CD8-positive, alpha-beta memory T cell (primary cell): ENCODE measurements at regions not wholly inside any gene's neighbourhood (a gene's known extent, or its start where the extent isn't known, plus 50 kb on each side); places are given as distances from the start of the nearest gene placed in this dataset.

Experiments
- CTCF ChIA-PET: fragments of 350-600 bp; sonication (Branson Sonifier 250); formaldehyde crosslinking; loops from one replicate; lab custom pipeline; 2021; ENCODE audit warnings: antibody characterized with exemption; lab: Charles Lee
- POLR2A ChIA-PET: fragments of 350-600 bp; sonication (Branson Sonifier 250); formaldehyde crosslinking; loops from one replicate; lab custom pipeline; 2021; ENCODE audit warnings: antibody characterized with exemption; lab: Charles Lee
- DNase-seq, 5 donors: peaks; one replicate each; pipeline versions ENCODE4 v3.0.0 to v3.0.0-alpha.2; 2020 to 2022; ENCODE audit warnings: mixed read lengths in 1 of 5
- H3K27ac ChIP-seq: one replicate; pipeline ENCODE4 v1.7.0; 2013; ENCODE audit warnings: low read depth, mild to moderate bottlenecking, low read length, moderate library complexity
- H3K27me3 ChIP-seq: 2 replicates; pipeline ENCODE4 v1.7.0; 2013; ENCODE audit warnings: low read length, mild to moderate bottlenecking; ENCODE audit not compliant: insufficient read depth, poor library complexity, severe bottlenecking
- H3K36me3 ChIP-seq: 2 replicates; pipeline ENCODE4 v1.7.0; 2013; ENCODE audit warnings: mild to moderate bottlenecking, low read length, moderate library complexity; ENCODE audit not compliant: insufficient read depth
- H3K4me1 ChIP-seq: 2 replicates; pipeline ENCODE4 v1.7.0; 2013; ENCODE audit warnings: mild to moderate bottlenecking, low read length, moderate library complexity; ENCODE audit not compliant: insufficient read depth
- H3K4me3 ChIP-seq: 2 replicates; pipeline ENCODE4 v1.7.0; 2013; ENCODE audit warnings: mild to moderate bottlenecking, low read length
- H3K9me3 ChIP-seq: 2 replicates; pipeline ENCODE4 v1.7.0; 2013; ENCODE audit warnings: mild to moderate bottlenecking, low read length
- H3K27ac Mint-ChIP-seq, 8 donors: one replicate each; pipeline ENCODE4 v1.8.0; 2020 to 2021; ENCODE audit warnings: mixed read lengths in 8 of 8, mild to moderate bottlenecking in 6 of 8, inconsistent platforms in 3 of 8, moderate library complexity in 3 of 8
- H3K27me3 Mint-ChIP-seq, 2 donors: one replicate each; pipeline ENCODE4 v1.8.0; 2020 to 2021; ENCODE audit warnings: mixed read lengths in 2 of 2, mild to moderate bottlenecking in 1 of 2, moderate library complexity in 1 of 2
- H3K36me3 Mint-ChIP-seq, 3 donors: one replicate each; pipeline ENCODE4 v1.8.0; 2020 to 2021; ENCODE audit warnings: mixed read lengths in 3 of 3, inconsistent platforms in 1 of 3, mild to moderate bottlenecking in 1 of 3
- H3K4me1 Mint-ChIP-seq, 3 donors: one replicate each; pipeline ENCODE4 v1.8.0; 2020 to 2021; ENCODE audit warnings: mixed read lengths in 3 of 3, inconsistent platforms in 1 of 3, mild to moderate bottlenecking in 1 of 3
- H3K4me3 Mint-ChIP-seq, 7 donors: one replicate each; pipeline ENCODE4 v1.8.0; 2020 to 2021; ENCODE audit warnings: mixed read lengths in 7 of 7, mild to moderate bottlenecking in 6 of 7, moderate library complexity in 4 of 7, inconsistent platforms in 2 of 7
- H3K9me3 Mint-ChIP-seq, 5 donors: one replicate each; pipeline ENCODE4 v1.8.0; 2020 to 2022; ENCODE audit warnings: mixed read lengths in 5 of 5, mild to moderate bottlenecking in 3 of 5, moderate library complexity in 2 of 5, inconsistent platforms in 1 of 5

GRCh38 chr13:70967564-70967963, 859.3 kb upstream of the KLHL1 start:
- Histone ChIP-seq H3K9me3 (no peaks in the 10 kb centered on the region), H3K4me1 (no peaks in the 10 kb centered on the region), H3K27ac (no peak overlapping the region), H3K4me3 (no peak overlapping the region), H3K36me3 (no peaks in the 10 kb centered on the region), H3K27me3 (no peaks in the 10 kb centered on the region)
- CTCF ChIA-PET, result no interaction called here
- POLR2A ChIA-PET, result no interaction called here
- no peaks in the 10 kb centered on the region for H3K4me1 Mint-ChIP-seq
- no peaks in the 10 kb centered on the region for H3K27me3 Mint-ChIP-seq
- H3K36me3 Mint-ChIP-seq, result no peaks in the 10 kb centered on the region
- H3K27ac Mint-ChIP-seq, result no peak overlapping the region
- H3K9me3 Mint-ChIP-seq, result peaks cover 0 to 8% (median 0%) of the 10 kb centered on the region in 5 donors
- no peak for DNase-seq
- no peak overlapping the region for H3K4me3 Mint-ChIP-seq

- H3K4me3 ChIP-seq, result no peak overlapping the region
- Mint-ChIP-seq H3K27me3 (no peaks in the 10 kb centered on the region), H3K9me3 (peaks cover 0 to 8% (median 2%) of the 10 kb centered on the region in 5 donors), H3K4me3 (no peak overlapping the region), H3K27ac (no peak overlapping the region), H3K36me3 (no peaks in the 10 kb centered on the region), H3K4me1 (no peaks in the 10 kb centered on the region)
- no peaks in the 10 kb centered on the region for H3K27me3 ChIP-seq
- H3K27ac ChIP-seq, result no peak overlapping the region
- H3K36me3 ChIP-seq, result no peaks in the 10 kb centered on the region
- no peak for DNase-seq
- ChIA-PET CTCF (no interaction called here), POLR2A (no interaction called here)
- H3K4me1 ChIP-seq, result no peaks in the 10 kb centered on the region
- H3K9me3 ChIP-seq, result no peaks in the 10 kb centered on the region
Measured at GRCh38 chr13:70964874-70965273, 856.6 kb upstream of the KLHL1 start.

GRCh38 chr13:70964124-70964523, 855.9 kb upstream of the KLHL1 start:
- no peaks in the 10 kb centered on the region for H3K36me3 Mint-ChIP-seq

GRCh38 chr13:70960841-70961443, 852.7 kb upstream of the KLHL1 start:
- H3K4me1 Mint-ChIP-seq, result no peaks in the 10 kb centered on the region
- H3K4me3 Mint-ChIP-seq, result no peak overlapping the region
- H3K27me3 Mint-ChIP-seq, result no peaks in the 10 kb centered on the region
- no peak overlapping the region for H3K4me3 ChIP-seq
- no peak overlapping the region for H3K27ac ChIP-seq
- CTCF ChIA-PET, result no interaction called here
- peaks cover 0 to 10% (median 2%) of the 10 kb centered on the region in 5 donors for H3K9me3 Mint-ChIP-seq
- DNase-seq, result no peak
- H3K9me3 ChIP-seq, result no peaks in the 10 kb centered on the region
- no peaks in the 10 kb centered on the region for H3K27me3 ChIP-seq
- no peak overlapping the region for H3K27ac Mint-ChIP-seq
- POLR2A ChIA-PET, result no interaction called here
- H3K4me1 ChIP-seq, result no peaks in the 10 kb centered on the region
- H3K36me3 ChIP-seq, result no peaks in the 10 kb centered on the region
- no peaks in the 10 kb centered on the region for H3K36me3 Mint-ChIP-seq

More at GRCh38 chr13:70964124-70964523, 855.9 kb upstream of the KLHL1 start:
- H3K36me3 ChIP-seq, result no peaks in the 10 kb centered on the region
- CTCF ChIA-PET, result no interaction called here
- H3K27me3 Mint-ChIP-seq, result no peaks in the 10 kb centered on the region
- DNase-seq, result no peak
- POLR2A ChIA-PET, result no interaction called here
- no peaks in the 10 kb centered on the region for H3K4me1 Mint-ChIP-seq
- no peaks in the 10 kb centered on the region for H3K4me1 ChIP-seq
- no peaks in the 10 kb centered on the region for H3K27me3 ChIP-seq
- H3K27ac Mint-ChIP-seq, result no peak overlapping the region
- H3K4me3 ChIP-seq, result no peak overlapping the region
- peaks cover 0 to 8% (median 2%) of the 10 kb centered on the region in 5 donors for H3K9me3 Mint-ChIP-seq
- H3K4me3 Mint-ChIP-seq, result no peak overlapping the region
- no peaks in the 10 kb centered on the region for H3K9me3 ChIP-seq
- H3K27ac ChIP-seq, result no peak overlapping the region

GRCh38 chr13:70959035-70959775, 851.0 kb upstream of the KLHL1 start:
- Histone ChIP-seq H3K4me3 (no peak overlapping the region), H3K27me3 (no peaks in the 10 kb centered on the region), H3K4me1 (no peaks in the 10 kb centered on the region), H3K9me3 (no peaks in the 10 kb centered on the region), H3K27ac (no peak overlapping the region), H3K36me3 (no peaks in the 10 kb centered on the region)
- CTCF ChIA-PET, result no interaction called here
- DNase-seq, result no peak
- peaks cover 0 to 8% (median 2%) of the 10 kb centered on the region in 5 donors for H3K9me3 Mint-ChIP-seq
- H3K36me3 Mint-ChIP-seq, result no peaks in the 10 kb centered on the region
- no peak overlapping the region for H3K27ac Mint-ChIP-seq
- POLR2A ChIA-PET, result no interaction called here
- no peak overlapping the region for H3K4me3 Mint-ChIP-seq
- H3K27me3 Mint-ChIP-seq, result no peaks in the 10 kb centered on the region
- no peaks in the 10 kb centered on the region for H3K4me1 Mint-ChIP-seq

GRCh38 chr13:70955887-70956286, 847.6 kb upstream of the KLHL1 start:
- CTCF ChIA-PET, result no interaction called here

GRCh38 chr13:70950664-70951063, 842.4 kb upstream of the KLHL1 start:
- Mint-ChIP-seq H3K27me3 (no peaks in the 10 kb centered on the region), H3K36me3 (no peaks in the 10 kb centered on the region), H3K4me3 (no peak overlapping the region), H3K4me1 (no peaks in the 10 kb centered on the region), H3K27ac (no peak overlapping the region), H3K9me3 (peaks cover 0 to 17% (median 2%) of the 10 kb centered on the region in 5 donors)
- H3K4me3 ChIP-seq, result no peak overlapping the region
- H3K4me1 ChIP-seq, result no peaks in the 10 kb centered on the region
- ChIA-PET POLR2A (no interaction called here), CTCF (no interaction called here)
- DNase-seq, result no peak
- H3K27ac ChIP-seq, result no peak overlapping the region
- H3K27me3 ChIP-seq, result no peaks in the 10 kb centered on the region
- no peaks in the 10 kb centered on the region for H3K36me3 ChIP-seq
- no peaks in the 10 kb centered on the region for H3K9me3 ChIP-seq

More at GRCh38 chr13:70955887-70956286, 847.6 kb upstream of the KLHL1 start:
- Histone ChIP-seq H3K27me3 (no peaks in the 10 kb centered on the region), H3K36me3 (no peaks in the 10 kb centered on the region), H3K27ac (no peak overlapping the region), H3K4me3 (no peak overlapping the region), H3K4me1 (no peaks in the 10 kb centered on the region), H3K9me3 (no peaks in the 10 kb centered on the region)
- DNase-seq, result no peak
- Mint-ChIP-seq H3K4me3 (no peak overlapping the region), H3K27me3 (no peaks in the 10 kb centered on the region), H3K9me3 (peaks cover 0 to 13% (median 2%) of the 10 kb centered on the region in 5 donors), H3K27ac (no peak overlapping the region), H3K4me1 (no peaks in the 10 kb centered on the region), H3K36me3 (no peaks in the 10 kb centered on the region)
- POLR2A ChIA-PET, result no interaction called here

GRCh38 chr13:70945506-70945905, 837.3 kb upstream of the KLHL1 start:
- H3K36me3 Mint-ChIP-seq, result no peaks in the 10 kb centered on the region
- POLR2A ChIA-PET, result no interaction called here
- no peak overlapping the region for H3K4me3 Mint-ChIP-seq
- CTCF ChIA-PET, result no interaction called here
- Histone ChIP-seq H3K4me3 (no peak overlapping the region), H3K9me3 (no peaks in the 10 kb centered on the region), H3K36me3 (no peaks in the 10 kb centered on the region), H3K27me3 (no peaks in the 10 kb centered on the region), H3K4me1 (no peaks in the 10 kb centered on the region), H3K27ac (no peak overlapping the region)
- H3K9me3 Mint-ChIP-seq, result peaks cover 0 to 19% (median 2%) of the 10 kb centered on the region in 5 donors
- no peak for DNase-seq
- H3K4me1 Mint-ChIP-seq, result no peaks in the 10 kb centered on the region
- no peaks in the 10 kb centered on the region for H3K27me3 Mint-ChIP-seq
- H3K27ac Mint-ChIP-seq, result no peak overlapping the region
